BLaER1 (cell line): ENCODE measurements at regions not wholly inside any gene's neighbourhood (a gene's known extent, or its start where the extent isn't known, plus 50 kb on each side); places are given as distances from the start of the nearest gene placed in this dataset.

ENCODE experiments used
- H3K27ac ChIP-seq: shearing (Covaris generic); formaldehyde crosslinking; 2 replicates; pipeline ENCODE4 v1.8.1; 2022
- H3K27me3 ChIP-seq: shearing (Covaris generic); formaldehyde crosslinking; 2 replicates; pipeline ENCODE4 v1.8.1; 2022
- H3K36me3 ChIP-seq: shearing (Covaris generic); formaldehyde crosslinking; 2 replicates; pipeline ENCODE4 v1.8.1; 2022
- H3K4me1 ChIP-seq: shearing (Covaris generic); formaldehyde crosslinking; 2 replicates; pipeline ENCODE4 v1.8.1; 2022
- H3K4me2 ChIP-seq: shearing (Covaris generic); formaldehyde crosslinking; 2 replicates; pipeline ENCODE4 v1.8.1; 2022
- H3K4me3 ChIP-seq: shearing (Covaris generic); formaldehyde crosslinking; 2 replicates; pipeline ENCODE4 v1.8.1; 2022
- H3K9ac ChIP-seq: shearing (Covaris generic); formaldehyde crosslinking; 2 replicates; pipeline ENCODE4 v1.8.1; 2022
- H3K9me3 ChIP-seq: shearing (Covaris generic); formaldehyde crosslinking; 2 replicates; pipeline ENCODE4 v1.8.1; 2022
- H4K20me1 ChIP-seq: shearing (Covaris generic); formaldehyde crosslinking; 2 replicates; pipeline ENCODE4 v1.8.1; 2022
- Cebpa-rat ChIP-seq: shearing (Covaris generic); IDR thresholded peaks from 2 replicates; pipeline ENCODE4 v1.8.1; 2022

DNA sequence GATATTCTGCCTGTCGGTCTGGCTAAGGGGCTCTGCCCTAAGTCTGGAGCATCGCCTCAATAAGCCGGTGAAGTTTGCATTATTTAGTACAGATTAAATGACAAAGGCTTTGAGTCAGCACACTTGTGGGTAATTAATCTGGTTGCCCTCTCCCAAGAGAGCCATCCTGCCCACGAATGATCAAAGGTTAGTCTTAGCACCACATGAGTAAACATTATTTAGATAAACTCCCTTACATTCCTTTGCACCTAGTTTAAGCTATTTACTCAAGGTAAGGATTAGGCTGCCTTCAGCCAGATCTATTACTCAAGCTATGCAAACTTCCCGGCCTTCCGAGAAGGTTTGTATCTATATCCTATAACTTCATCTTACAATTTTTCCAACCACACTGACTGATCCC is 572.1 kb downstream of the CHSY3 start:
- no peak for TF ChIP-seq Cebpa-rat
- H3K4me1 ChIP-seq = no peaks in the 10 kb centered on the region
- no peak overlapping the region for H3K4me3 ChIP-seq
- no peak overlapping the region for H3K27ac ChIP-seq
- H3K27me3 ChIP-seq = no peaks in the 10 kb centered on the region
- no peaks in the 10 kb centered on the region for H4K20me1 ChIP-seq
- peaks cover 8% of the 10 kb centered on the region for H3K9me3 ChIP-seq
- no peak overlapping the region for H3K4me2 ChIP-seq
- no peaks in the 10 kb centered on the region for H3K36me3 ChIP-seq
- no peak overlapping the region for H3K9ac ChIP-seq

GRCh38 chr5:130462516-130462915 is 558.3 kb downstream of the CHSY3 start:
- H3K27ac ChIP-seq = no peak overlapping the region
- H3K27me3 ChIP-seq = no peaks in the 10 kb centered on the region
- H3K36me3 ChIP-seq = no peaks in the 10 kb centered on the region
- H3K4me3 ChIP-seq = no peak overlapping the region
- H3K4me2 ChIP-seq = no peak overlapping the region
- TF ChIP-seq Cebpa-rat = no peak
- H3K9me3 ChIP-seq = peaks cover 6% of the 10 kb centered on the region; the same call in 1 of the 2 replicates
- H3K4me1 ChIP-seq = no peaks in the 10 kb centered on the region
- no peaks in the 10 kb centered on the region for H4K20me1 ChIP-seq
- no peak overlapping the region for H3K9ac ChIP-seq

DNA sequence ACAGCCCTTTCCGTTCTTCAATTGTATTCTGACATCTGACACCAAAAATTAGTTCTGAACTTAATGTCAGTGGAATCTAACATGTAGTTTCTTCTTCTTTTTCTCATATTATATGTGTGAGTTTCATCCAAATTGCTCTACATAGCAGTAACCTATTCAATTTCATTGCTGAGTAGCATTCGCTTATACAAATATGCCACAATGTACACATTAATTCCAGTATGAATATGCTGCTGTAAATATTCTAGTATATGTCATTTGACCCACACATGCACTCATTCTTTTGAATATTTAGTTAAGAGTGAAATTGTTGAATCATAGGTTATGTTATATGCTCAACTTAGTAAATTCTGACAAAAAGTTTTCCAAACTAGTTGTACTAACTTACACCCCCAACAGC is 550.9 kb downstream of the CHSY3 start:
- H4K20me1 ChIP-seq = no peaks in the 10 kb centered on the region

GRCh38 chr5:130452744-130453143 is 548.5 kb downstream of the CHSY3 start:
- no peak overlapping the region for H3K4me2 ChIP-seq
- TF ChIP-seq Cebpa-rat = no peak
- H3K27ac ChIP-seq = no peak overlapping the region
- H3K9me3 ChIP-seq = peaks cover 14% of the 10 kb centered on the region
- no peaks in the 10 kb centered on the region for H3K36me3 ChIP-seq
- H4K20me1 ChIP-seq = no peaks in the 10 kb centered on the region
- H3K4me3 ChIP-seq = no peak overlapping the region
- H3K27me3 ChIP-seq = no peaks in the 10 kb centered on the region
- H3K9ac ChIP-seq = no peak overlapping the region
- 0 out of 2 replicates have a peak, but pooled peaks cover 5% of the 10 kb centered on the region for H3K4me1 ChIP-seq

More for the DNA sequence above, 550.9 kb downstream of the CHSY3 start:
- H3K9ac ChIP-seq = no peak overlapping the region
- H3K9me3 ChIP-seq = peaks cover 20% of the 10 kb centered on the region
- H3K27me3 ChIP-seq = no peaks in the 10 kb centered on the region
- H3K4me3 ChIP-seq = no peak overlapping the region
- H3K4me1 ChIP-seq = 0 out of 2 replicates have a peak, but pooled peaks cover 5% of the 10 kb centered on the region
- no peaks in the 10 kb centered on the region for H3K36me3 ChIP-seq
- TF ChIP-seq Cebpa-rat = no peak
- H3K27ac ChIP-seq = no peak overlapping the region
- H3K4me2 ChIP-seq = no peak overlapping the region

DNA sequence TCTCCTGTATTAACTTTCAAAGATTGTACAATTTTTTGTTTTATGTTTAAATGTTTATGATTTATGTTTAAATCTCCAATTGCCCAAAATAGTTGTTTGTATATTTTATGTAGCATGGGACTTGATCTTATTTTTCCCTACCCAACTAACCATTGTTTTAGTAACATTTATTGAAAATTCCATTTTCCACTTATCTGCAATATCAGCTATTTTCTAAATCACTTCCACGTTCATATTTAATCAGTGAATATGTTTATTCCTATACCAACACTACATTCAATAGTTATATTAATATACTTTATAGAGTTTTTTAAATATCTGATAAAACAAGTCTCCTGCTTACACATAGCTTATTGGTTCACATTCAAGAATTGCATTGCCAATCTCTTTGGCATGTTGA is 532.2 kb downstream of the CHSY3 start:
- H3K36me3 ChIP-seq = no peaks in the 10 kb centered on the region
- no peak overlapping the region for H3K4me3 ChIP-seq
- H3K4me2 ChIP-seq = no peak overlapping the region
- H3K27ac ChIP-seq = no peak overlapping the region
- no peak for TF ChIP-seq Cebpa-rat
- peaks cover 17% of the 10 kb centered on the region for H3K9me3 ChIP-seq
- no peaks in the 10 kb centered on the region for H3K4me1 ChIP-seq
- H4K20me1 ChIP-seq = no peaks in the 10 kb centered on the region
- no peaks in the 10 kb centered on the region for H3K27me3 ChIP-seq
- no peak overlapping the region for H3K9ac ChIP-seq

DNA sequence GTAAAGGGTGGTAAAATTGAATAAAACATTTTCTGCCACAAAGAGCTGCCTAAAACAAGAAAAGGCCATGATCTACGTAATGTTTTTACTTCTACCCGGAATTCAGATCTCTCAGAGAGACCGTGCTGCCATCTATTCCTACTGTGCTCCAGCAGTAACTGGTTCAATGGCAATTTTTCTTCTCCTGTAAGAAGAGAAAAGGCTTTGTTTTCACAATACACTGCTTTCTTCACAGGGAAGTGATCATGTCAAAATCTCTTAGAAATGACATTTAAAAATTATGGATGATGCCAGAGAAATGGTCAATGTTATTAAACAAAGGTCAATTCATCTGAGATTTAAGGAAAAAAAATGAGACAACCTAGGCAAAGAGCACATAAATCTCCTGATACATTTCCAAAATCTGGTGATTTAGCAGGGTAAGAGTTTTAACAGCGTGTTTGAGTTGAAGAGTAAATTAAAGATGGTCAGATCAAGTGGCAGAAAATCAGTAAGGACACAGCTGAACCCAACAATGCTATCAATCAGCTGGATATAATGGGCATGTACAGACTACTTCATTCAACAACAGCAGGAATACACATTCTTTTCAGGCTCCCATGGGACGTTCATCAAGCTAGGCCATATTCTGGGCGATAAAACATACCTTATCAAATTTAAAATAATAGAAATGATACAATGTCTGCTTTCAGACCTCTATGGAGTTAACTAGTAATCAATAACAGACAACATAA is 523.1 kb downstream of the CHSY3 start:
- H3K9me3 ChIP-seq = no peaks in the 10 kb centered on the region
- H3K4me3 ChIP-seq = no peak overlapping the region
- no peak overlapping the region for H3K27ac ChIP-seq
- no peaks in the 10 kb centered on the region for H3K36me3 ChIP-seq
- TF ChIP-seq Cebpa-rat = no peak
- H3K4me1 ChIP-seq = no peaks in the 10 kb centered on the region
- H3K27me3 ChIP-seq = no peaks in the 10 kb centered on the region
- no peak overlapping the region for H3K4me2 ChIP-seq
- no peak overlapping the region for H3K9ac ChIP-seq
- H4K20me1 ChIP-seq = no peaks in the 10 kb centered on the region

- Histone ChIP-seq H3K4me1 (no peaks in the 10 kb centered on the region), H3K4me2 (no peak overlapping the region), H3K36me3 (no peaks in the 10 kb centered on the region), H3K9ac (no peak overlapping the region), H3K27ac (no peak overlapping the region), H3K9me3 (no peaks in the 10 kb centered on the region), H3K27me3 (no peaks in the 10 kb centered on the region), H4K20me1 (no peaks in the 10 kb centered on the region), H3K4me3 (no peak overlapping the region)
- no peak for TF ChIP-seq Cebpa-rat
Observed at GRCh38 chr5:130425424-130425823, 521.2 kb downstream of the CHSY3 start.

GRCh38 chr5:130424341-130424740 is 520.1 kb downstream of the CHSY3 start:
- no peaks in the 10 kb centered on the region for H3K36me3 ChIP-seq

GRCh38 chr5:130402906-130403305 is 498.6 kb downstream of the CHSY3 start:
- no peak overlapping the region for H3K9ac ChIP-seq
- no peaks in the 10 kb centered on the region for H3K4me1 ChIP-seq
- H4K20me1 ChIP-seq = no peaks in the 10 kb centered on the region
- no peaks in the 10 kb centered on the region for H3K9me3 ChIP-seq
- TF ChIP-seq Cebpa-rat = no peak
- no peaks in the 10 kb centered on the region for H3K36me3 ChIP-seq
- H3K27ac ChIP-seq = no peak overlapping the region
- H3K4me2 ChIP-seq = no peak overlapping the region
- H3K27me3 ChIP-seq = no peaks in the 10 kb centered on the region
- no peak overlapping the region for H3K4me3 ChIP-seq

More at GRCh38 chr5:130424341-130424740, 520.1 kb downstream of the CHSY3 start:
- H3K9me3 ChIP-seq = no peaks in the 10 kb centered on the region
- no peak overlapping the region for H3K27ac ChIP-seq
- no peak overlapping the region for H3K4me2 ChIP-seq
- no peaks in the 10 kb centered on the region for H3K27me3 ChIP-seq
- no peaks in the 10 kb centered on the region for H3K4me1 ChIP-seq
- no peak overlapping the region for H3K9ac ChIP-seq
- no peak for TF ChIP-seq Cebpa-rat
- H3K4me3 ChIP-seq = no peak overlapping the region
- no peaks in the 10 kb centered on the region for H4K20me1 ChIP-seq

DNA sequence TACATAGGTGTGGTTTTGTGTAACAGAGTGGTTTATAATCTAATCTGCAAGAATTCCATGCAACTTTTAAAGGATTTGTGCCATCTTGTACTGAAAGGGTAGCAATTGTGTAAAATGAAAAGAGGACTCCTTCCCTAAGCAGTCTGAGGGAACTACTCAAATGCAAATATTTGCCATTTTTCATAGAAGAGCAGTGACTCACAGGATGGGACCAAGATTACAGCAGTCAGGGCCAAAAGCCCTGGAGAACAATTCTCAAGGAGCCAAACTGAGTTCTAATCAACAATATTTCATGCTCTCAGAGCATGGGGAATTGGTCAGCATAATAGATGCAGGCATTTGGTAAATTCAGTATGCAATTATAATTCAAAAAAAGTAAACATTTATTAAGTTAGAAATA is 495.8 kb downstream of the CHSY3 start:
- TF ChIP-seq Cebpa-rat = no peak
- Histone ChIP-seq H3K9ac (no peak overlapping the region), H3K9me3 (no peaks in the 10 kb centered on the region), H3K36me3 (no peaks in the 10 kb centered on the region), H3K27ac (no peak overlapping the region), H3K4me2 (no peak overlapping the region), H3K27me3 (no peaks in the 10 kb centered on the region), H3K4me1 (no peaks in the 10 kb centered on the region), H4K20me1 (no peaks in the 10 kb centered on the region), H3K4me3 (no peak overlapping the region)
